Endothelial cell of umbilical vein (primary cell): ENCODE measurements at regions not wholly inside any gene's neighbourhood (a gene's known extent, or its start where the extent isn't known, plus 50 kb on each side); places are given as distances from the start of the nearest gene placed in this dataset.

Experiments used
- CTCF ChIP-seq, 2 donors: IDR thresholded peaks; 1 replicate in 1 of 2; 2 replicates in 1 of 2; pipeline ENCODE4 v1.5.1; 2011; ENCODE audit warnings: low read length in 2 of 2, mild to moderate bottlenecking in 2 of 2, moderate library complexity in 2 of 2, control low read depth in 1 of 2, inconsistent platforms in 1 of 2, low read depth in 1 of 2; ENCODE audit not compliant: insufficient read depth in 1 of 2; ENCODE audit errors: extremely low read depth in 1 of 2
- JUN ChIP-seq: IDR thresholded peaks from 2 replicates; pipeline ENCODE4 v1.6.1; 2011; ENCODE audit warnings: borderline replicate concordance, low read depth; ENCODE audit not compliant: insufficient read length, insufficient read depth
- POLR2A ChIP-seq: IDR thresholded peaks from 2 replicates; pipeline ENCODE4 v1.6.1; 2012; ENCODE audit warnings: low read depth, mild to moderate bottlenecking, control low read depth, low read length
- POLR2AphosphoS5 ChIP-seq: IDR thresholded peaks from 2 replicates; pipeline ENCODE4 v1.6.1; 2012; ENCODE audit warnings: low read depth, mild to moderate bottlenecking, control low read depth, low read length, moderate library complexity; ENCODE audit not compliant: insufficient read depth

GRCh38 chr14:22097586-22098292 is 424.1 kb upstream of the OR4E1 start:
- TF ChIP-seq POLR2A = no peak
- no peak for TF ChIP-seq CTCF (IDR thresholded peaks at IDR 0.05; ENCODE audit: extremely low read depth in 1 of 2, insufficient read depth in 1 of 2, low read depth in 1 of 2, low read length in 2 of 2)
- no peak for TF ChIP-seq JUN
- TF ChIP-seq POLR2AphosphoS5 = no peak
